K562 (cell line): ENCODE measurements at regions not wholly inside any gene's neighbourhood (a gene's known extent, or its start where the extent isn't known, plus 50 kb on each side); places are given as distances from the start of the nearest gene placed in this dataset.

Experiments used
- ATAC-seq: fragments of 200-7000 bp; cut with Tn5 transposase; 3 replicates; pipeline ENCODE4 v1.9.1; 2020; ENCODE audit warnings: moderate library complexity
- BruUV-seq: library from RNA; stranded (reverse); fragments of 400-500 nt; replicated peaks from 2 replicates; lab custom pipeline; 2021; lab: Mats Ljungman, UMichigan
- CTCF ChIA-PET: fragments of 300-600 bp; formaldehyde crosslinking; extraction: SDS; loops from one replicate; lab custom pipeline; 2021; ENCODE audit warnings: low intra/inter-chr PET ratio; lab: Yijun Ruan, JAX
- POLR2A ChIA-PET: fragments of 300-600, 350-650 bp; sonication (Branson Sonifier 250); formaldehyde crosslinking; extraction: SDS; loops from one replicate; lab custom pipeline; 2021; ENCODE audit warnings: antibody characterized with exemption, inconsistent platforms; lab: Yijun Ruan, JAX
- DNase-seq, 4 experiments: peaks; one replicate each; pipeline versions ENCODE4 v3.0.0 to v3.0.0-alpha.2; 2011 to 2018; ENCODE audit warnings: low spot score in 3 of 4, mixed read lengths in 3 of 4; ENCODE audit errors: extremely low read depth in 1 of 4
- FAIRE-seq: peaks from 2 replicates; lab custom pipeline; 2011; peaks lifted over from hg19 to GRCh38; lab: Jason Lieb, UNC
- H2AFZ ChIP-seq: 2 replicates; pipeline ENCODE4 v1.6.0; 2011; ENCODE audit warnings: low read depth, low read length, control low read depth, inconsistent platforms
- H3K27ac ChIP-seq: fragments of 200-600 bp; 3 replicates; pipeline ENCODE4 v1.8.0; 2011; ENCODE audit warnings: low read depth, mild to moderate bottlenecking, control low read depth, inconsistent platforms, low read length, moderate library complexity, mixed read lengths; ENCODE audit errors: extremely low read depth
- H3K27me3 ChIP-seq, 2 experiments: fragments of 300-600 bp in 1 of 2; 2 replicates in 1 of 2; 3 replicates in 1 of 2; pipeline versions ENCODE4 v1.6.0 to v1.8.0; 2011; ENCODE audit warnings: inconsistent platforms in 2 of 2, low read length in 2 of 2, mild to moderate bottlenecking in 1 of 2, mixed read lengths in 1 of 2, moderate library complexity in 1 of 2; ENCODE audit not compliant: control insufficient read depth in 2 of 2, insufficient read depth in 2 of 2
- H3K36me3 ChIP-seq: fragments of 300-600 bp; 3 replicates; pipeline ENCODE4 v1.8.0; 2011; ENCODE audit warnings: mild to moderate bottlenecking, low read length, inconsistent platforms; ENCODE audit not compliant: control insufficient read depth, insufficient read depth
- H3K4me1 ChIP-seq, 2 experiments: fragments of 200-600 bp in 1 of 2; replicated peaks in 1 of 2; 2 replicates in 1 of 2; 3 replicates in 1 of 2; pipeline versions ENCODE4 v1.5.1 to v1.8.0; 2011; ENCODE audit warnings: inconsistent platforms in 2 of 2, low read length in 2 of 2, mild to moderate bottlenecking in 1 of 2, mixed read lengths in 1 of 2, moderate library complexity in 1 of 2; ENCODE audit not compliant: control insufficient read depth in 2 of 2, insufficient read depth in 2 of 2
- H3K4me2 ChIP-seq: 2 replicates; pipeline ENCODE4 v1.6.1; 2011; ENCODE audit warnings: low read length, control low read depth, inconsistent platforms, mixed read lengths; ENCODE audit not compliant: insufficient read depth
- H3K4me3 ChIP-seq: fragments of 200-600 bp; sonication (generic), shearing (Covaris generic); 2 replicates; pipeline ENCODE4 v1.5.1; 2016; ENCODE audit warnings: control low read depth, inconsistent platforms
- H3K79me2 ChIP-seq: fragments of 200-600 bp; 3 replicates; pipeline ENCODE4 v1.8.0; 2011; ENCODE audit warnings: low read length, inconsistent platforms; ENCODE audit not compliant: control insufficient read depth, insufficient read depth
- H3K9ac ChIP-seq, 2 experiments: 2 replicates each; pipeline versions ENCODE4 v1.6.0 to v1.6.1; 2011; ENCODE audit warnings: low read depth in 2 of 2, low read length in 2 of 2, control low read depth in 1 of 2, inconsistent platforms in 1 of 2, mild to moderate bottlenecking in 1 of 2, mixed read lengths in 1 of 2; ENCODE audit not compliant: insufficient read depth in 1 of 2
- H3K9me1 ChIP-seq: one replicate; pipeline ENCODE4 v1.6.0; 2011; ENCODE audit warnings: inconsistent platforms, mild to moderate bottlenecking, low read length, moderate library complexity; ENCODE audit not compliant: control insufficient read depth, insufficient read depth
- H3K9me3 ChIP-seq: replicated peaks from 2 replicates; pipeline ENCODE4 v1.5.1; 2011; ENCODE audit warnings: low read depth, low read length, inconsistent platforms; ENCODE audit not compliant: control insufficient read depth, insufficient read depth
- H4K20me1 ChIP-seq: replicated peaks from 2 replicates; pipeline ENCODE4 v1.6.1; 2011; ENCODE audit warnings: low read length, inconsistent platforms, mixed read lengths; ENCODE audit not compliant: control insufficient read depth, insufficient read depth
- BRD4 ChIP-seq: fragments of 200-600 bp; sonication (generic); IDR thresholded peaks from 2 replicates; pipeline ENCODE4 v1.6.1; 2017; ENCODE audit warnings: inconsistent platforms
- DACH1 ChIP-seq: fragments of 450-650 bp; IDR thresholded peaks from 2 replicates; pipeline ENCODE4 v1.6.1; 2018; ENCODE audit not compliant: partially characterized antibody
- IFI16 ChIP-seq: fragments of 250-450 bp; sonication (Bioruptor Pico); IDR thresholded peaks from 2 replicates; pipeline ENCODE4 v2.1.2; 2022; ENCODE audit warnings: mild to moderate bottlenecking, inconsistent platforms
- MYNN ChIP-seq, 2 experiments: sonication (generic); formaldehyde crosslinking in 1 of 2; IDR thresholded peaks; 2 replicates each; pipeline versions ENCODE4 v1.5.0 to v1.6.1; 2016 to 2020; ENCODE audit warnings: antibody characterized with exemption in 1 of 2, missing genetic modification reagents in 1 of 2
- RBM22 ChIP-seq: fragments of 200-400 bp; formaldehyde crosslinking; IDR thresholded peaks from 2 replicates; pipeline ENCODE4 v1.6.1; 2018; ENCODE audit warnings: low read length, low read depth; ENCODE audit not compliant: poor library complexity, severe bottlenecking
- RFX5 ChIP-seq: IDR thresholded peaks from 2 replicates; pipeline ENCODE4 v1.6.1; 2011; ENCODE audit warnings: low read depth, mild to moderate bottlenecking, improper control_type of control experiment, low read length
- ZNF23 ChIP-seq: fragments of 250-450 bp; sonication (Bioruptor Pico); IDR thresholded peaks from 2 replicates; pipeline ENCODE4 v1.4.0; 2020; ENCODE audit warnings: mild to moderate bottlenecking
- WGBS: fragments of 100-300 bp; shearing (Covaris generic); methylation state at CpG from one replicate; pipeline ENCODE4 v1.1.6; 2016; ENCODE audit warnings: low coverage, mixed read lengths; ENCODE audit not compliant: insufficient coverage; ENCODE audit errors: missing lambda C conversion rate; 5-methylcytosine and 5-hydroxymethylcytosine counted together
- in situ Hi-C: fragments of 300-500 bp; cut with MboI; formaldehyde crosslinking; loops from 4 replicates; pipeline ENCODE4 v1.15.0; 2018; ENCODE audit warnings: inconsistent platforms, mixed read lengths
- intact Hi-C: fragments of 100-400 bp; cut with micrococcal nuclease; formaldehyde crosslinking; loops from 2 replicates; pipeline ENCODE4 v1.14.2; 2022
- TF ChIP-seq, protein P1 (sequence below): fragments of 250-450 bp; sonication (Bioruptor Pico); IDR thresholded peaks from 2 replicates; pipeline ENCODE4 v1.5.0; 2020; ENCODE audit warnings: mild to moderate bottlenecking
- TF ChIP-seq, protein P2 (sequence below): fragments of 150-350 bp; conservative IDR thresholded peaks from 2 replicates; pipeline ENCODE4 v1.6.1; 2014; ENCODE audit warnings: low read length

DNA sequence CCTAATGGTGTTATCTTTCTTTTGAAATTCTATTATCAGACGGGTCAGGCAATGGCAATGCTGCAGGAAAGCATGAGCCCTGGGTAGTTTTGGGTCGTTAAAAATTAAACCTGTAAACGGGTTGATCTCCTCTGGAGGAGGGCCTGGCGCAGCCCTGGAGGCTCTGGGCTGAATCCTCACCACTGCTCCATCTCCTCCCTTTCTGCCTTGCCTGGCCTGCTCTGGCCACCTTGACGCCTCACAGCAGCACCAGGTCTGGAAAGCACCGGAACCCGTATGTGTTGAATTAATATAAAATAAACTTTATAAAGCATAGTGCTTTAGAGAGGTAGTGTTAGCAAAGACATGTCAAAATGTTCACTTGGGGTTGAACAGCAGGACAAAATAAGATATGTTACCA is 316.1 kb downstream of the LNPK start:
- FAIRE-seq (no peak), ATAC-seq (no peak), DNase-seq (no peak)
- H3K79me2 ChIP-seq, result no peaks in the 10 kb centered on the region
- no TSS peak for BruUV-seq
- no peak overlapping the region for H3K4me3 ChIP-seq
- WGBS, result 2% methylated on average over 7 of the region's 7 CpGs
- ChIA-PET CTCF (no interaction called here), POLR2A (interaction anchor here (1.2 to 1.5 kb wide), 2 partner anchors 12 to 13 kb away, joined by 3 to 4 read pairs; no protein-coding TSS in a partner anchor)
- H4K20me1 ChIP-seq, result no peaks in the 10 kb centered on the region
- no peaks in the 10 kb centered on the region for H3K9me3 ChIP-seq
- no peaks in the 10 kb centered on the region for H3K36me3 ChIP-seq
- TF ChIP-seq RBM22 (no peak), ZNF23 (CRISPR knock-in tag) (no peak), MYNN (IDR thresholded peaks at IDR 0.05) (no peak), MYNN (CRISPR knock-in tag; IDR thresholded peaks at IDR 0.05) (no peak), BRD4 (no peak), IFI16 (CRISPR knock-in tag) (no peak), DACH1 (no peak), RFX5 (no peak)
- TF ChIP-seq, protein P1, sequence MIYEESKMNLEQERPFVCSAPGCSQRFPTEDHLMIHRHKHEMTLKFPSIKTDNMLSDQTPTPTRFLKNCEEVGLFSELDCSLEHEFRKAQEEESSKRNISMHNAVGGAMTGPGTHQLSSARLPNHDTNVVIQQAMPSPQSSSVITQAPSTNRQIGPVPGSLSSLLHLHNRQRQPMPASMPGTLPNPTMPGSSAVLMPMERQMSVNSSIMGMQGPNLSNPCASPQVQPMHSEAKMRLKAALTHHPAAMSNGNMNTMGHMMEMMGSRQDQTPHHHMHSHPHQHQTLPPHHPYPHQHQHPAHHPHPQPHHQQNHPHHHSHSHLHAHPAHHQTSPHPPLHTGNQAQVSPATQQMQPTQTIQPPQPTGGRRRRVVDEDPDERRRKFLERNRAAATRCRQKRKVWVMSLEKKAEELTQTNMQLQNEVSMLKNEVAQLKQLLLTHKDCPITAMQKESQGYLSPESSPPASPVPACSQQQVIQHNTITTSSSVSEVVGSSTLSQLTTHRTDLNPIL (CRISPR knock-in tag), result no peak
- TF ChIP-seq, protein P2, sequence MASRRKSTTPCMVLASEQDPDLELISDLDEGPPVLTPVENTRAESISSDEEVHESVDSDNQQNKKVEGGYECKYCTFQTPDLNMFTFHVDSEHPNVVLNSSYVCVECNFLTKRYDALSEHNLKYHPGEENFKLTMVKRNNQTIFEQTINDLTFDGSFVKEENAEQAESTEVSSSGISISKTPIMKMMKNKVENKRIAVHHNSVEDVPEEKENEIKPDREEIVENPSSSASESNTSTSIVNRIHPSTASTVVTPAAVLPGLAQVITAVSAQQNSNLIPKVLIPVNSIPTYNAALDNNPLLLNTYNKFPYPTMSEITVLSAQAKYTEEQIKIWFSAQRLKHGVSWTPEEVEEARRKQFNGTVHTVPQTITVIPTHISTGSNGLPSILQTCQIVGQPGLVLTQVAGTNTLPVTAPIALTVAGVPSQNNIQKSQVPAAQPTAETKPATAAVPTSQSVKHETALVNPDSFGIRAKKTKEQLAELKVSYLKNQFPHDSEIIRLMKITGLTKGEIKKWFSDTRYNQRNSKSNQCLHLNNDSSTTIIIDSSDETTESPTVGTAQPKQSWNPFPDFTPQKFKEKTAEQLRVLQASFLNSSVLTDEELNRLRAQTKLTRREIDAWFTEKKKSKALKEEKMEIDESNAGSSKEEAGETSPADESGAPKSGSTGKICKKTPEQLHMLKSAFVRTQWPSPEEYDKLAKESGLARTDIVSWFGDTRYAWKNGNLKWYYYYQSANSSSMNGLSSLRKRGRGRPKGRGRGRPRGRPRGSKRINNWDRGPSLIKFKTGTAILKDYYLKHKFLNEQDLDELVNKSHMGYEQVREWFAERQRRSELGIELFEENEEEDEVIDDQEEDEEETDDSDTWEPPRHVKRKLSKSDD, result no peak
- no peak overlapping the region for H3K4me2 ChIP-seq
- H3K27me3 ChIP-seq, result peaks cover 0 to 6% of the 10 kb centered on the region in 2 experiments; a peak in 4 of 5 replicates
- no peak overlapping the region for H3K27ac ChIP-seq
- no peaks in the 10 kb centered on the region for H3K4me1 ChIP-seq
- intact Hi-C loops, result loop anchor here (5.0 to 10.0 kb wide), 3 partner anchors 169 to 651 kb away; no protein-coding TSS in a partner anchor
- no peaks in the 10 kb centered on the region for H3K9me1 ChIP-seq
- no peak overlapping the region for H2AFZ ChIP-seq
- in situ Hi-C loops, result loop anchor here (10.0 kb wide), 1 partner anchor 389 kb away; no protein-coding TSS in a partner anchor
- H3K9ac ChIP-seq, result no peak overlapping the region
